ENCODE measurements at regions not wholly inside any gene's neighbourhood (a gene's known extent, or its start where the extent isn't known, plus 50 kb on each side); places are given as distances from the start of the nearest gene placed in this dataset.

GRCh38 chrX:79089896-79090584 lies 54.4 kb upstream of the GPR174 start:
- Histone ChIP-seq H3K27ac (replicated peaks in 1 of 4) (no peak overlapping the region), H3K4me3 (no peak overlapping the region), H3K9me3 (no peaks in the 10 kb centered on the region), H3K27me3 (no peaks in the 10 kb centered on the region), H3K4me1 (no peaks in the 10 kb centered on the region), H3K36me3 (no peaks in the 10 kb centered on the region)
- TF ChIP-seq EP300 (IDR thresholded peaks at IDR 0.05) = no peak
- intact Hi-C loops (cut with DNase I) = loop anchor here (10.0 kb wide), 1 partner anchor 535 kb away; no protein-coding TSS in a partner anchor
- no peak for DNase-seq (ENCODE audit: extremely low spot score)

- TF ChIP-seq EP300 (IDR thresholded peaks at IDR 0.05) = no peak
- TF ChIP-seq CTCF (IDR thresholded peaks at IDR 0.05) = no peak
- TF ChIP-seq POLR2AphosphoS5 (IDR thresholded peaks at IDR 0.05) = no peak
- TF ChIP-seq POLR2A (IDR thresholded peaks at IDR 0.05; ENCODE audit: low read depth) = no peak
- DNase-seq (ENCODE audit: extremely low spot score) = no peak
- WGBS = 76% methylated on average over 4 of the region's 4 CpGs
- no peak overlapping the region for H3K27ac ChIP-seq (replicated peaks in 1 of 4)
- no peaks in the 10 kb centered on the region for H3K9me3 ChIP-seq
- H3K27me3 ChIP-seq = peaks cover 0 to 4% (median 0%) of the 10 kb centered on the region in 4 donors
- H3K4me3 ChIP-seq = no peak overlapping the region
- intact Hi-C loops (cut with DNase I) = no loop called here
- no peaks in the 10 kb centered on the region for H3K4me1 ChIP-seq
- no peaks in the 10 kb centered on the region for H3K36me3 ChIP-seq
Observed at GRCh38 chrX:79094075-79094832, 50.2 kb upstream of the GPR174 start.

All from esophagus muscularis mucosa (tissue), 4 donors.